ENCODE measurements at regions not wholly inside any gene's neighbourhood (a gene's known extent, or its start where the extent isn't known, plus 50 kb on each side); places are given as distances from the start of the nearest gene placed in this dataset.

DNA sequence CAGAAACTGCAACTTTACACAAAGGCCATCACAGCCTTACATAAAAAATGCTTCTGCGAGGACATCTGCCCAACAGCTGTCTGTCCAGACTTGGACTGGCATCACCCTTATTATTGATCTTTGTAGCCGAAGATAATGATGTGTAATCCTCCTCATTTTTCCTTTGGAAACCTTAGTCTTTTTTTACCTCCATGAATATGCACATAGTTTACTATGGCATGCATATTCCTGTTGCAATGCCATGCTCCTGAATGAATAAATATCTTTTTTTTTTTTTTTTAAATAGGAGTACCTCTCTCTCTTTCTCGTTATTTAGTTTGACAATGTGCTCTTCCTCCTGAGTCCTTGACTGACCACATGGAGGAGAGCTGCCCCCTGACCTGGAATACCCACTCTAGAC, 409.6 kb upstream of the USP24 start:
- TF ChIP-seq POLR2A (IDR thresholded peaks at IDR 0.05; ENCODE audit: low read depth, low read length) (no peak), TAF1 (IDR thresholded peaks at IDR 0.05; ENCODE audit: borderline replicate concordance, low read depth, low read length) (no peak), POLR2AphosphoS5 (IDR thresholded peaks at IDR 0.05; ENCODE audit: low read depth, low read length) (no peak)
